ENCODE measurements at regions not wholly inside any gene's neighbourhood (a gene's known extent, or its start where the extent isn't known, plus 50 kb on each side); places are given as distances from the start of the nearest gene placed in this dataset.

DNA sequence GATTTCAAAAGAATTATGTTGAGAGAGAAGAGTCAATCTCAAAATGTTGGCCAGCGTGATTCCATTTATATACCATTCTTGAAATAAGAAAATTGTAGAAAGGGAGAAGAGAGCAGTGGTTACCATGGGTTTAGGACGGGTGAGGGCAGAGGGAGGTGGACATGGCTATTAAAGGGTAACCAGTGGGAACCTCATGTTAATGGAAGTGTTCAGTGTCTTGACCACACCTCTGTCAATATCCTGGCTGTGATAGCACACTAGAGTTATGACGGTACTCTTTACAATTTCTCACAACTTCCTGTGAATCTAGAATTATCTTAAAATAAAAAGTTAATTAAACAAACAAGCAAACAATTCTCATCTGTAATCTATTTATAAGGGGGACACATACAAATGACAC, 821.2 kb downstream of the VRK1 start:
- TF ChIP-seq CTCF (IDR thresholded peaks at IDR 0.05) (no peak), POLR2A (IDR thresholded peaks at IDR 0.05) (no peak)

Measured in prostate gland (tissue), 2 donors.